Mesodermal cell (in vitro differentiated cells): ENCODE measurements at regions not wholly inside any gene's neighbourhood (a gene's known extent, or its start where the extent isn't known, plus 50 kb on each side); places are given as distances from the start of the nearest gene placed in this dataset.

Experiments
- H3K27ac ChIP-seq: 2 replicates; pipeline ENCODE4 v1.7.0; 2013; ENCODE audit warnings: mild to moderate bottlenecking, low read depth, low read length, moderate library complexity; ENCODE audit not compliant: severe bottlenecking
- H3K36me3 ChIP-seq: 2 replicates; pipeline ENCODE4 v1.7.1; 2013; ENCODE audit warnings: mild to moderate bottlenecking, low read length, moderate library complexity; ENCODE audit not compliant: control insufficient read depth, insufficient read depth
- H3K4me1 ChIP-seq: one replicate; pipeline ENCODE4 v1.7.1; 2013; ENCODE audit warnings: mild to moderate bottlenecking, low read length; ENCODE audit not compliant: insufficient read depth, control insufficient read depth, poor library complexity, severe bottlenecking
- H3K4me3 ChIP-seq: 2 replicates; pipeline ENCODE4 v1.7.0; 2013; ENCODE audit warnings: low read length, control low read depth, mild to moderate bottlenecking; ENCODE audit not compliant: insufficient read depth, poor library complexity, severe bottlenecking; ENCODE audit errors: extremely low read depth
- H3K9me3 ChIP-seq: 2 replicates; pipeline ENCODE4 v1.7.1; 2013; ENCODE audit warnings: mild to moderate bottlenecking, low read length, moderate library complexity; ENCODE audit not compliant: control insufficient read depth
- WGBS, 2 experiments: methylation state at CpG; one replicate each; pipeline ENCODE4 v1.1.5; 2013; ENCODE audit warnings: missing lambda C conversion rate in 2 of 2; ENCODE audit not compliant: insufficient coverage in 2 of 2; 5-methylcytosine and 5-hydroxymethylcytosine counted together

GRCh38 chr6:14919038-14919670, 326.7 kb upstream of the JARID2 start:
- 100% methylated on average over 5 of the region's 9 CpGs; no CpG with 5 or more reads in 1 of the 2 experiments for WGBS, 2 experiments
- Histone ChIP-seq H3K9me3 (no peaks in the 10 kb centered on the region), H3K4me1 (no peaks in the 10 kb centered on the region), H3K4me3 (no peak overlapping the region), H3K36me3 (no peaks in the 10 kb centered on the region), H3K27ac (no peak overlapping the region)

- H3K4me3 ChIP-seq = no peak overlapping the region
- WGBS, 2 experiments = 100% methylated on average over 2 of the region's 2 CpGs
- no peak overlapping the region for H3K27ac ChIP-seq
- H3K4me1 ChIP-seq = no peaks in the 10 kb centered on the region
- H3K36me3 ChIP-seq = no peaks in the 10 kb centered on the region
- no peaks in the 10 kb centered on the region for H3K9me3 ChIP-seq
Measured at GRCh38 chr6:14920276-14920675, 325.6 kb upstream of the JARID2 start.

GRCh38 chr6:14921170-14921569, 324.7 kb upstream of the JARID2 start:
- Histone ChIP-seq H3K27ac (peak overlapping the region; percentile 47), H3K4me1 (no peaks in the 10 kb centered on the region), H3K36me3 (no peaks in the 10 kb centered on the region), H3K9me3 (no peaks in the 10 kb centered on the region), H3K4me3 (no peak overlapping the region)
- WGBS, 2 experiments = 75 to 83% methylated on average over 10 of the region's 11 CpGs

- Histone ChIP-seq H3K27ac (peak overlapping the region; percentile 47), H3K4me1 (no peaks in the 10 kb centered on the region), H3K36me3 (no peaks in the 10 kb centered on the region), H3K9me3 (no peaks in the 10 kb centered on the region), H3K4me3 (no peak overlapping the region)
- WGBS, 2 experiments = 66 to 75% methylated on average over 11 to 14 of the region's 15 CpGs
Measured at GRCh38 chr6:14921878-14922671, 323.8 kb upstream of the JARID2 start.

GRCh38 chr6:14922706-14923460, 323.0 kb upstream of the JARID2 start:
- Histone ChIP-seq H3K4me3 (no peak overlapping the region), H3K36me3 (no peaks in the 10 kb centered on the region), H3K27ac (no peak overlapping the region), H3K9me3 (no peaks in the 10 kb centered on the region), H3K4me1 (no peaks in the 10 kb centered on the region)
- 84% methylated on average over 8 of the region's 9 CpGs for WGBS, 2 experiments

GRCh38 chr6:14924126-14925024, 321.5 kb upstream of the JARID2 start:
- 80 to 86% methylated on average over 8 to 10 of the region's 14 CpGs for WGBS, 2 experiments
- H3K4me3 ChIP-seq = no peak overlapping the region
- H3K4me1 ChIP-seq = no peaks in the 10 kb centered on the region
- no peaks in the 10 kb centered on the region for H3K36me3 ChIP-seq
- no peak overlapping the region for H3K27ac ChIP-seq
- no peaks in the 10 kb centered on the region for H3K9me3 ChIP-seq

- Histone ChIP-seq H3K4me1 (no peaks in the 10 kb centered on the region), H3K36me3 (no peaks in the 10 kb centered on the region), H3K27ac (no peak overlapping the region), H3K4me3 (no peak overlapping the region), H3K9me3 (no peaks in the 10 kb centered on the region)
- WGBS, 2 experiments = 79 to 89% methylated on average over 3 to 4 of the region's 5 CpGs
Measured at GRCh38 chr6:14925025-14925698, 320.7 kb upstream of the JARID2 start.

- no peaks in the 10 kb centered on the region for H3K36me3 ChIP-seq
- no peaks in the 10 kb centered on the region for H3K4me1 ChIP-seq
- WGBS, 2 experiments = 84 to 92% methylated on average over 2 of the region's 3 CpGs
- H3K27ac ChIP-seq = no peak overlapping the region
- no peak overlapping the region for H3K4me3 ChIP-seq
- H3K9me3 ChIP-seq = no peaks in the 10 kb centered on the region
Measured at GRCh38 chr6:14925699-14926026, 320.2 kb upstream of the JARID2 start.

GRCh38 chr6:14927398-14927797, 318.5 kb upstream of the JARID2 start:
- no peaks in the 10 kb centered on the region for H3K9me3 ChIP-seq
- no peaks in the 10 kb centered on the region for H3K4me1 ChIP-seq
- H3K27ac ChIP-seq = no peak overlapping the region
- no peaks in the 10 kb centered on the region for H3K36me3 ChIP-seq
- no peak overlapping the region for H3K4me3 ChIP-seq
- WGBS, 2 experiments = 92 to 100% methylated on average over 2 to 7 of the region's 7 CpGs

GRCh38 chr6:14929291-14929690, 316.6 kb upstream of the JARID2 start:
- peaks cover 8% of the 10 kb centered on the region for H3K4me1 ChIP-seq
- no peak overlapping the region for H3K27ac ChIP-seq
- no peaks in the 10 kb centered on the region for H3K36me3 ChIP-seq
- no peaks in the 10 kb centered on the region for H3K9me3 ChIP-seq
- WGBS, 2 experiments = 83 to 93% methylated on average over 1 to 2 of the region's 3 CpGs
- no peak overlapping the region for H3K4me3 ChIP-seq
